ENCODE measurements at regions not wholly inside any gene's neighbourhood (a gene's known extent, or its start where the extent isn't known, plus 50 kb on each side); places are given as distances from the start of the nearest gene placed in this dataset.

DNA sequence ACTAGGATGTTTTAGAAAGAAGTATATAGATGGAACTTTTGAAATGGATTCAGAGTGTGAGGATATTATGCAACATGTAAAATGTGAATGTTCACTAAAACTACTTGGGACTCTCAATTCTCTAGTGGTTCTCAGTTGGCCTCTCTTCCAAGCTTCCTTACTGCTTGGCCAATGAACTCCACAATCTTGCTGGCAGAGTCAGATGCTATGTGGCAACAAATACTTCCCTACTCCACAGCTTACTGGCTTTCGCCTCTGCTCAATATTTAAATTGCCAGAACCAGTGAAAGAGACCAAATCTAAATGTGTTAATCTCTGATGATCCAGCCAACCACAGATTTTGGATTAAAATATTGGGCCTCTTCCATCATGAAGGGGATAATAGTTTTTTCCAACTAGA is 138.4 kb downstream of the HTR1B start:
- TF ChIP-seq, protein P1, sequence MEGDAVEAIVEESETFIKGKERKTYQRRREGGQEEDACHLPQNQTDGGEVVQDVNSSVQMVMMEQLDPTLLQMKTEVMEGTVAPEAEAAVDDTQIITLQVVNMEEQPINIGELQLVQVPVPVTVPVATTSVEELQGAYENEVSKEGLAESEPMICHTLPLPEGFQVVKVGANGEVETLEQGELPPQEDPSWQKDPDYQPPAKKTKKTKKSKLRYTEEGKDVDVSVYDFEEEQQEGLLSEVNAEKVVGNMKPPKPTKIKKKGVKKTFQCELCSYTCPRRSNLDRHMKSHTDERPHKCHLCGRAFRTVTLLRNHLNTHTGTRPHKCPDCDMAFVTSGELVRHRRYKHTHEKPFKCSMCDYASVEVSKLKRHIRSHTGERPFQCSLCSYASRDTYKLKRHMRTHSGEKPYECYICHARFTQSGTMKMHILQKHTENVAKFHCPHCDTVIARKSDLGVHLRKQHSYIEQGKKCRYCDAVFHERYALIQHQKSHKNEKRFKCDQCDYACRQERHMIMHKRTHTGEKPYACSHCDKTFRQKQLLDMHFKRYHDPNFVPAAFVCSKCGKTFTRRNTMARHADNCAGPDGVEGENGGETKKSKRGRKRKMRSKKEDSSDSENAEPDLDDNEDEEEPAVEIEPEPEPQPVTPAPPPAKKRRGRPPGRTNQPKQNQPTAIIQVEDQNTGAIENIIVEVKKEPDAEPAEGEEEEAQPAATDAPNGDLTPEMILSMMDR (IDR thresholded peaks at IDR 0.05): no peak
- TF ChIP-seq POLR2AphosphoS5 (IDR thresholded peaks at IDR 0.05): no peak
